ENCODE measurements at regions not wholly inside any gene's neighbourhood (a gene's known extent, or its start where the extent isn't known, plus 50 kb on each side); places are given as distances from the start of the nearest gene placed in this dataset.

GRCh38 chr7:18306696-18307095 is 188.9 kb upstream of the HDAC9 start:
- Histone ChIP-seq H3K4me2 (ENCODE audit: insufficient read depth, low read length) (no peak overlapping the region), H3K79me2 (ENCODE audit: control insufficient read depth, insufficient read depth, low read length) (no peaks in the 10 kb centered on the region), H4K20me1 (replicated peaks; ENCODE audit: control insufficient read depth, extremely low read depth, insufficient read depth, low read length) (no peaks in the 10 kb centered on the region), H3K9me1 (replicated peaks; ENCODE audit: control insufficient read depth, extremely low read depth, insufficient read depth, low read length) (no peaks in the 10 kb centered on the region), H3K27ac (ENCODE audit: insufficient read depth, low read depth, low read length) (no peak overlapping the region), H3K9ac (replicated peaks; ENCODE audit: extremely low read depth, insufficient read depth, low read length) (no peak overlapping the region), H3K9me3 (replicated peaks; ENCODE audit: control insufficient read depth, insufficient read depth, low read length) (no peaks in the 10 kb centered on the region), H2AFZ (ENCODE audit: low read depth, low read length) (no peak overlapping the region), H3K4me3 (replicated peaks in 1 of 3; ENCODE audit: insufficient read depth in 1 of 3, low read depth in 1 of 3, low read length in 3 of 3) (no peak overlapping the region), H3K4me1 (ENCODE audit: control insufficient read depth, extremely low read depth, insufficient read depth, low read length) (no peaks in the 10 kb centered on the region), H3K36me3 (ENCODE audit: control insufficient read depth in 2 of 2, extremely low read depth in 1 of 2, insufficient read depth in 2 of 2, low read length in 2 of 2) (no peaks in the 10 kb centered on the region), H3K27me3 (ENCODE audit: control insufficient read depth in 2 of 2, insufficient read depth in 2 of 2, low read length in 2 of 2) (no peaks in the 10 kb centered on the region)
- ChIA-PET POLR2A (no interaction called here), CTCF (interaction anchor here (1.0 kb wide), 1 partner anchor 15 kb away, joined by 3 read pairs; no protein-coding TSS in a partner anchor)
- dilution Hi-C loops (cut with MboI; ENCODE audit: extremely low pct_ligation_motif_present, low sequenced_read_pairs) (no loop called here), intact Hi-C loops (cut with micrococcal nuclease) (no loop called here)
- BruUV-seq (replicated peaks): no TSS peak
- DNase-seq (ENCODE audit: low read depth, low spot score) (no peak), FAIRE-seq (no peak)
- TF ChIP-seq POLR2AphosphoS5 (IDR thresholded peaks at IDR 0.05; ENCODE audit: insufficient read depth, low read depth, low read length) (no peak), CTCF (IDR thresholded peaks at IDR 0.05; ENCODE audit: extremely low read depth in 1 of 2, insufficient read depth in 1 of 2, low read depth in 1 of 2, low read length in 2 of 2) (no peak), JUN (IDR thresholded peaks at IDR 0.05; ENCODE audit: borderline replicate concordance, insufficient read depth, insufficient read length, low read depth) (no peak), FOS (IDR thresholded peaks at IDR 0.05; ENCODE audit: borderline replicate concordance, insufficient read depth, low read length) (no peak), GATA2 (IDR thresholded peaks at IDR 0.05; ENCODE audit: insufficient read depth, insufficient read length, low read depth, low read length) (no peak), POLR2A (IDR thresholded peaks at IDR 0.05; ENCODE audit: low read depth, low read length) (no peak), MYC (IDR thresholded peaks at IDR 0.05; ENCODE audit: low read depth, low read length) (no peak), EZH2 (IDR thresholded peaks at IDR 0.05; ENCODE audit: borderline replicate concordance, low read depth, low read length, severe bottlenecking) (no peak)
- TF ChIP-seq, protein P1, sequence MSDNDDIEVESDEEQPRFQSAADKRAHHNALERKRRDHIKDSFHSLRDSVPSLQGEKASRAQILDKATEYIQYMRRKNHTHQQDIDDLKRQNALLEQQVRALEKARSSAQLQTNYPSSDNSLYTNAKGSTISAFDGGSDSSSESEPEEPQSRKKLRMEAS (IDR thresholded peaks at IDR 0.05; ENCODE audit: insufficient read depth, insufficient read length): no peak

Data from endothelial cell of umbilical vein (primary cell).